Karpas-422 (cell line): ENCODE measurements at regions not wholly inside any gene's neighbourhood (a gene's known extent, or its start where the extent isn't known, plus 50 kb on each side); places are given as distances from the start of the nearest gene placed in this dataset.

Source experiments
- DNase-seq: peaks from one replicate; pipeline ENCODE4 v3.0.0-alpha.2; 2015
- H2AFZ ChIP-seq: fragments of 200-600 bp; sonication (generic); 2 replicates; pipeline ENCODE4 v1.6.1; 2014; ENCODE audit warnings: antibody characterized with exemption, low read length, mixed read lengths
- H3K27ac ChIP-seq: fragments of 200-600 bp; sonication (generic); 2 replicates; pipeline ENCODE4 v1.5.1; 2014; ENCODE audit warnings: mild to moderate bottlenecking, low read length, moderate library complexity
- H3K27me3 ChIP-seq: fragments of 200-600 bp; sonication (generic); 2 replicates; pipeline ENCODE4 v1.6.1; 2014; ENCODE audit warnings: low read length, mixed read lengths
- H3K36me3 ChIP-seq: fragments of 200-600 bp; sonication (generic); 2 replicates; pipeline ENCODE4 v1.6.1; 2014; ENCODE audit warnings: low read length, mixed read lengths; ENCODE audit not compliant: insufficient read depth
- H3K4me1 ChIP-seq: fragments of 200-600 bp; sonication (generic); 2 replicates; pipeline ENCODE4 v1.6.1; 2014; ENCODE audit warnings: mild to moderate bottlenecking, low read length, mixed read lengths
- H3K4me2 ChIP-seq: fragments of 200-600 bp; sonication (generic); 2 replicates; pipeline ENCODE4 v1.6.1; 2014; ENCODE audit warnings: low read length, low read depth, mild to moderate bottlenecking; ENCODE audit not compliant: poor library complexity, severe bottlenecking
- H3K4me3 ChIP-seq: fragments of 200-600 bp; sonication (generic); 2 replicates; pipeline ENCODE4 v1.5.1; 2014; ENCODE audit warnings: mild to moderate bottlenecking, antibody characterized with exemption, low read length, mixed read lengths
- H3K79me2 ChIP-seq: fragments of 200-600 bp; sonication (generic); 2 replicates; pipeline ENCODE4 v1.6.1; 2014; ENCODE audit warnings: mild to moderate bottlenecking, low read length, mixed read lengths
- H3K9ac ChIP-seq: fragments of 200-600 bp; sonication (generic); 2 replicates; pipeline ENCODE4 v1.6.0; 2014; ENCODE audit warnings: low read length
- H3K9me2 ChIP-seq: fragments of 200-600 bp; sonication (generic), shearing (Covaris generic); replicated peaks from 2 replicates; pipeline ENCODE4 v1.6.0; 2014; ENCODE audit warnings: mild to moderate bottlenecking, low read length, moderate library complexity; ENCODE audit not compliant: insufficient read depth
- H3K9me3 ChIP-seq: fragments of 300-700, 200-600 bp; sonication (generic); 2 replicates; pipeline ENCODE4 v1.6.1; 2014; ENCODE audit warnings: low read length, mixed read lengths
- H4K20me1 ChIP-seq: fragments of 200-600 bp; sonication (generic); 2 replicates; pipeline ENCODE4 v1.6.1; 2014; ENCODE audit warnings: mild to moderate bottlenecking, antibody characterized with exemption, low read length, low read depth; ENCODE audit not compliant: insufficient read depth

GRCh38 chr17:77371888-77372443 is 231.2 kb downstream of the SEC14L1 start:
- Histone ChIP-seq H3K9me3 (no peaks in the 10 kb centered on the region), H4K20me1 (peaks cover 4% of the 10 kb centered on the region; the same call in 1 of the 2 replicates), H3K4me3 (no peak overlapping the region), H3K4me2 (peak overlapping the region; percentile 70), H3K27ac (no peak overlapping the region), H2AFZ (peak overlapping the region; percentile 75; the same call in 1 of the 2 replicates), H3K36me3 (no peaks in the 10 kb centered on the region), H3K9me2 (no peaks in the 10 kb centered on the region), H3K27me3 (no peaks in the 10 kb centered on the region), H3K4me1 (peaks cover 15% of the 10 kb centered on the region), H3K9ac (peak overlapping the region; percentile 56; the same call in 1 of the 2 replicates), H3K79me2 (no peaks in the 10 kb centered on the region)
- DNase-seq, result no peak

- H3K4me2 ChIP-seq, result peak overlapping the region; percentile 70
- no peaks in the 10 kb centered on the region for H3K36me3 ChIP-seq
- peak overlapping the region; percentile 75 for H2AFZ ChIP-seq
- H3K9ac ChIP-seq, result peak overlapping the region; percentile 56
- no peak overlapping the region for H3K27ac ChIP-seq
- H3K4me1 ChIP-seq, result peaks cover 15% of the 10 kb centered on the region
- H4K20me1 ChIP-seq, result peaks cover 4% of the 10 kb centered on the region; the same call in 1 of the 2 replicates
- H3K9me3 ChIP-seq, result no peaks in the 10 kb centered on the region
- no peaks in the 10 kb centered on the region for H3K27me3 ChIP-seq
- DNase-seq, result peak; percentile 83
- peak overlapping the region; percentile 60 for H3K4me3 ChIP-seq
- H3K9me2 ChIP-seq, result no peaks in the 10 kb centered on the region
- no peaks in the 10 kb centered on the region for H3K79me2 ChIP-seq
Observed at GRCh38 chr17:77372444-77373298, 231.9 kb downstream of the SEC14L1 start.

- Histone ChIP-seq H3K4me1 (peaks cover 15% of the 10 kb centered on the region), H4K20me1 (peaks cover 4% of the 10 kb centered on the region; the same call in 1 of the 2 replicates), H2AFZ (no peak overlapping the region), H3K9ac (no peak overlapping the region), H3K27me3 (no peaks in the 10 kb centered on the region), H3K36me3 (no peaks in the 10 kb centered on the region), H3K4me2 (peak overlapping the region; percentile 70), H3K9me2 (no peaks in the 10 kb centered on the region), H3K79me2 (no peaks in the 10 kb centered on the region), H3K9me3 (no peaks in the 10 kb centered on the region), H3K4me3 (peak overlapping the region; percentile 60; the same call in 1 of the 2 replicates), H3K27ac (no peak overlapping the region)
- DNase-seq, result no peak
Observed at GRCh38 chr17:77373299-77374169, 232.8 kb downstream of the SEC14L1 start.

- H3K9me2 ChIP-seq, result no peaks in the 10 kb centered on the region
- no peak overlapping the region for H3K9ac ChIP-seq
- H3K27ac ChIP-seq, result no peak overlapping the region
- H2AFZ ChIP-seq, result no peak overlapping the region
- no peak overlapping the region for H3K4me2 ChIP-seq
- H4K20me1 ChIP-seq, result peaks cover 4% of the 10 kb centered on the region; the same call in 1 of the 2 replicates
- peaks cover 15% of the 10 kb centered on the region for H3K4me1 ChIP-seq
- no peaks in the 10 kb centered on the region for H3K79me2 ChIP-seq
- H3K4me3 ChIP-seq, result no peak overlapping the region
- no peaks in the 10 kb centered on the region for H3K27me3 ChIP-seq
- H3K9me3 ChIP-seq, result no peaks in the 10 kb centered on the region
- H3K36me3 ChIP-seq, result no peaks in the 10 kb centered on the region
- DNase-seq, result peak; percentile 52
Observed at GRCh38 chr17:77374170-77374936, 233.6 kb downstream of the SEC14L1 start.

- H3K9ac ChIP-seq, result no peak overlapping the region
- H3K79me2 ChIP-seq, result no peaks in the 10 kb centered on the region
- DNase-seq, result no peak
Observed at GRCh38 chr17:77375108-77375916, 234.5 kb downstream of the SEC14L1 start.

GRCh38 chr17:77375917-77376651 is 235.3 kb downstream of the SEC14L1 start:
- Histone ChIP-seq H2AFZ (no peak overlapping the region), H3K4me1 (peaks cover 23% of the 10 kb centered on the region), H3K79me2 (no peaks in the 10 kb centered on the region), H3K36me3 (no peaks in the 10 kb centered on the region), H3K27ac (no peak overlapping the region), H3K4me3 (no peak overlapping the region), H4K20me1 (peaks cover 4% of the 10 kb centered on the region; the same call in 1 of the 2 replicates), H3K9me3 (no peaks in the 10 kb centered on the region), H3K27me3 (no peaks in the 10 kb centered on the region), H3K9ac (no peak overlapping the region), H3K4me2 (no peak overlapping the region), H3K9me2 (no peaks in the 10 kb centered on the region)
- no peak for DNase-seq

More at GRCh38 chr17:77375108-77375916, 234.5 kb downstream of the SEC14L1 start:
- Histone ChIP-seq H3K27me3 (no peaks in the 10 kb centered on the region), H3K9me2 (no peaks in the 10 kb centered on the region), H3K4me1 (peaks cover 15% of the 10 kb centered on the region), H3K36me3 (no peaks in the 10 kb centered on the region), H3K4me3 (no peak overlapping the region), H4K20me1 (peaks cover 4% of the 10 kb centered on the region; the same call in 1 of the 2 replicates), H2AFZ (no peak overlapping the region), H3K4me2 (no peak overlapping the region), H3K9me3 (no peaks in the 10 kb centered on the region), H3K27ac (no peak overlapping the region)
